ENCODE measurements at regions not wholly inside any gene's neighbourhood (a gene's known extent, or its start where the extent isn't known, plus 50 kb on each side); places are given as distances from the start of the nearest gene placed in this dataset.

DNA sequence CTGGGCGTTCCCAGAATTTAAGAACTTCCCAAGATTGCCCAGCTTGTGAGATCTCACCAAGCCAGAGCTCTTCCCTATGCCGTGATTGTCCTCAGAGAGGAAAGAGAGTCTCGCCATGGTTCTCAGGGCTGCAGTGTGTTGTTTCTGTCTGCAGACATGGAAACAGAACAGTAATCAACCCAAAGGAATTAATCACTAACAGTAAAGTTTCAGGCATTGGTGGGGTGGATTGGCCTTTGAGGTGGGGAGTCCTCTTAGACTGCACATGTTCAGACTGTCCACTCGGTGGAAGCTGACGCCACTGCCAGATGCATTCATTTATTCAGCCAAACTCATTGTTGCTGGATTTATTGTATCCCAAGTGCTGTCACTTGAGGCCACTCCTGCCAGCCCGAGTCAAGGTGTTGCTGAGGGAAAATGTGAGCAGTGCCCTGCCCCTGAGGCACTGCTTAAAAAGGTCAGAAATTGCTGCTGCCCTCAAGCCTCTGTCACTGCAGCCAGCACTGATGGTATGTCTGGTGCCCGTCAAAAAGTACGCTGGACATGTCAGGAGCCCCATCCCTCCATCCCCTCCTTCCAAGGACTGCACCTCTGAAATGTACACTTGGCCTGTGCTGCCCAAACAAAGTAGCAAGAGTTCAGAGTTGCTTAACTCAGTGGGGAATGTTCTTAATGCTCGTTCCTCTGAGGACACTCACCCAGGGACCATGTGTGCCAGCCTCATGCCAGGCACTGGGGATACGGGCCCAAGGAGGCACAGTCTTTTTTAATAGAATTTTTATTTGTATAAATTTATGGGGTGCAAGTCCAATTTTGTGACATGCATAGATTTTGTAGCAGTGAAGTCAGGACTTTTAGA is 201.0 kb downstream of the GLI2 start:
- peak; percentile 56 for DNase-seq (ENCODE audit: low read depth)

DNA sequence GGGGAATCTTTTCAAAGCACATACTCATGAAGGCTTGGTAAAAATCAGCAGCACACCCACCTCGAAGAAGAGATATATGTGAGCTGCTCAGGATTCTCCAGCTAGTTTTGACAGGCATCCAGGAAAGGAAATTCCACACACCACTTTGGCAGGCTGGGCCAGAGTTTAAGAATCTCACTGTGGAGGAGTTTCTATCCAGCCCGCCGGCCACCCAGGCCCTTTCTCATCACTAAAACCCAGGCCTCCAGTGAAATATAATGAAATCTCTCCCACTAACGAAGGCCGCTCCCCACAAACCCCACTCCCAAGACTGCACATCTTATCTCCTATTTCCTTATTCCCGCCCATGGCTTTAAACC is 202.0 kb downstream of the GLI2 start:
- no peak for DNase-seq (ENCODE audit: low read depth)

DNA sequence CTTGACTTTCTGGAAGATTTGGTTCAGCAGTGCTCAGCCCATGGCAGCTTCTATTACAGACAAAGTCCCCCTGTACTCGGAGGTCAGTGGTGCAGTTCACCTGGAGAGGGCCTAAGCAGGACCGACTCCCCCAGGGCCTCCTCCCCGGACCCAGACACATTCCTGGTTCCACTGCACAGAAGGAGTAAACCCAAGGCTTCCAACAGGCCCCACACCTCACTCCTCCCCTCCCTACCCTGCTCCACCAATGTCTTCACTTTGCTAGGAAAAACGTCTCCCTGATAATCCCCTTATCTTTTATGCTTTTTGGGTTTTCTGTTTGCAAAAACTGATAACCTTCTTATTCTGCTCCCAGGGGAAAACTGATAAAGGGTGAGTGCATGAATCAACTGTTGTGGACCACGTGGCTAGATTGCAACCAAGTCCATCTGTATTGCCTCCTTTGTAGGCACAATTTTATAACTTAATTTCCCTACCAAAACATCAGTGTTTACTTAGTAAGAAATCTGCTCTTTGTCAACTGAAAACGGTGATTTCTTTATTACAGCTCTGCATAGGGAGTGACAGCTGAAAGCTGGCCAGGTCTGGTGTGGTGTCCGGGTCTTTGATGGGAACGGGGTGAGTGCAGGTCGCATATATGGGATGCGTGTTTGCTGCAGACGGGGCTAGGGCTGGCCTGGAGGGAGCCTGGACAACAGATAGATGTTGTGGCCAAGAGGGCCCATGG is 202.5 kb downstream of the GLI2 start:
- DNase-seq (ENCODE audit: low read depth) = no peak

DNA sequence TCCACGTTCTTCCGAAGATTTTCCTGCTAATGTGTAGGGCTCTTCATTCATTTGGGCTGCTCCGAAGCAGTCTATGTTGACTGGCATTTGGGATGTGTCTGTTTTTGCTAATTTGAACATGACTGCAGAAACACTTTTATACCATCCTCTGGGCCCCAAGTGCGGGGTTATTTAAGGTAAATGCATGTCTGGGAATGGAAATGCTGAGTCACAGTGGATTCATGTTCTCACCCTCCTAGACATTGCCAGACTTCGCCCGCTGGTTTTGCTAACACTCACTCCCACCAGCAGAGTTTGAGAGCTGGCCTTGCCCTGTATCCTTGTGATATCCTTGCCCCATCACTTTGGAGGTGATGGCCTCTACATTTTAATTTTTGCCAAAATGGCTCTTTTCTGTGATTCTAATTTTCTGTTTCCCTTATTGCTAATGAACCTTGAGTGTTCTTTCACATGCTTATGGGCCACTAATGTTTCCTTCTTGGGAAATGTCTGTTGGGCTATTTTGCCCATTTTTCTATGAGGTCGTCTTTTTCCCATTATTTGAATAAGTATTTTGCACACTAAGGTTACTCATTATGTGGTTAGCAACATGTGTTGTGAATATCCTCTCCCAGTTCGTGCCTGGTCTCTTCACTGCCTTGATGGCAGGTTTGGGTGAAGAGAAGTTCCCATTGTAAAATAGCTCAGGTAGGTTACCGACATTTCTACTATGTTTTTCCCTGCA is 204.1 kb downstream of the GLI2 start:
- DNase-seq (ENCODE audit: low read depth) = peak; percentile 38

DNA sequence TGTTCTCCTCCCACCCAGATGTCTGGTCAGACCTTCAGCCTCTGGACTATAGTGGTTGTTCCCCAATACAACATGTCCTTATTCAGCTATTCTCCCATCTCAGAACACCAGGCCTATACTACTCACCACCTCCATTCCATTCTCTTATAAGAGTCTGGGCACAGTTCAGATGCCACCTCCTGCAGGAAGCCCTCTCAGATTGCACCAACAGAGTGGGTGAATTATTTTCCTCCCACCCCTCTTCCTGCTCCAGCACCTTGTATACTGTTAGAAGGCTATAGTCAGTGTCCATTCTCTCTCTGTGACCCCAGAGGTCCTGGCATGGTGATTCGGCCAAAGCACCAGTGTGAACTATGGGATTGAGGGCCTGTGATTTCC is 204.6 kb downstream of the GLI2 start:
- no peak for DNase-seq (ENCODE audit: low read depth)

DNA sequence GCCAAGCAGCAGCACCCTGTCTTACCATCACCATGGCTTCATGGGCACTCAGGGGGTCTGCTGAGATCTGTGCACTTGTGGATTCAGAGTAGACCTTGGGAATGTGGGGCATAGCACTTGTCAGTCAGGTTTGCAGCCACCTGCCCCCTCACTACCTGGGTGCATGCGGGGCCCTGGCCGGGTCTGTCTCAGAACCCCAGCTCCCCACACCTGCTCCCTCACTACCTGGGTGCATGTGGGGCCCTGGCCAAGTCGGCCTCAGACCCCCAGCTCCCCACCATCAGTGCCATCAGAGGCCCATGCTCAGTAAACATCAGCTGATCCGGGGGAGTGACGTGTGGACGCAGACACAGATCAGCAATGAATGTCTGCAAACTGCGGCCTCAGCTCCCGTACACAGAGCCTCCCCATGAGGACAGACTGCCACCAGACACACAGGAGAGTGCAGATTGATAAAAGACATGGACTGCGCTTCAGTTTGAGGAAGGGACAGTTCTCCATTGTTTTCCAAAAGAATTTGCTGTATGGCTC is 205.1 kb downstream of the GLI2 start:
- DNase-seq (ENCODE audit: low read depth) = no peak

DNA sequence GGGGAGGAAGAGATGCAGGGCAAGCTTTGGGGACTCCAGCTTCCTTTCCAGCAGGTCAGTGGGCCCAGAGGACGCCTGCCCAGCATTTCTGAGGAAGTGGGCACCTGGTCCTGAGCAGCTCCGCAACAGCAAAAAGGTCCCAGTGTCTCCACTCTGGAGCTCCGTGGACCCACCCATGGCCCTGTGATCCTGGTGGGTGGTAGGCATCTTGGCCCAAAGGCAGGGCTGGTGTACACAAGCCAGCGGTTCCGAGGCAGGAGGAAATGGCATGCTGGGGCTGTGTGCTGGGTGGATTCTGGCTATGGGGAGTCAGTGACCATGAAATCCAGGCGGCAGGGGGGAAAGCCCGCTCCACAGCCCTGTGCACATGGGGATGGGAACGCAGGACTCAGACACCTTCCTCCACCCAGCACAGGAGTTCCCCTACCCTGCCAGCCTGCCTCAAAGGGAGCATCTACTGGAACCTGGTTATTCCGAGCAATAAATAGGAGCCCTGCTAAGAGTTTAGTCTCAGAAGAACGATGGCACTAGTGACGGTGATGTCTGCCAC is 206.0 kb downstream of the GLI2 start:
- no peak for DNase-seq (ENCODE audit: low read depth)

DNA sequence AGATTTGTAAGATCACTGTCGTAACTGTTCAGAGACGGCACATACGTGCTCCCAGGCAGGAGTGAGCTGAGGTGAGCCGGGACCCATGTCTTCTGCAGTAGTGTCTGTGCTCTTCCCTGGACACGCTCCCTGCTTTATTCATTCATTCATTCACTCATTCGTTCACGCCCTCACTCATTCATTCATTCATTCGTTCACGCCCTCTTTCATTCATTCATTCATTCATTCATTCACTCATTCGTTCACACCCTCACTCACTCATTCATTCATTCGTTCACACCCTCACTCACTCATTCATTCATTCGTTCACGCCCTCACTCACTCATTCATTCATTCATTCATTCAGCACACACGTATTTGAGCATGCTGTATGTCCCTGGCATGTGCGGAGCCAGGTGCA is 207.0 kb downstream of the GLI2 start:
- DNase-seq (ENCODE audit: low read depth) = no peak

DNA sequence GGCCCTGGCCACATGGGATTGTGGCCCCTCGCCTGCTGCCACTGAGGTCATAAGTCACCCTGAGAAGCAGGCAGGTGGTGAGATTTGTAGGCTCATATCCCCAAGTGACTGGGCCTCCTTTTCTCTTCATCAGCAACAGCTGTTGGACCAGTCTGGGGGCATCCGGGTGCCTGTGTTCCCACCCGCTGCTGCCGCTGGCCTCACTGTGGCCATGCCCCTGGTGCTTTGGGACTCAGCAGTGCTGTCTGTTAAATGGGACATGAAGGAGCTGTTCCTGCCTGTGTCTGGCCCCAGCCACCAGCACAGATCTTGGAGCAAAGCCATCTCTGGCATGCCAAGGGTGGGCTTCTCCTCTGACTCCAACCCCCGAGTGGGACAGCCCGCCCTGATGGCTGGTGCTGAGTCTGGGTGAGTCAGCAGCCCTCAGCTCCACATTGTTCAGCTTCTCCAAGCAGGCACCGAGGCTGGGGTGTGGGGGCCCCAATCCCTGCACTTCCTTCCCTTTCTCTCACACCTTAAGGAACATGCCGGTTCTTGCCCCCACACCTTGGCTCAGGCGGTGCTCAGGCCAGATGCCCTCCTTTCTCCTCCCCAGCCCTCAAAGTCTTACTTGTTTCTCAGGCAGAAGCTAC is 207.9 kb downstream of the GLI2 start:
- DNase-seq (ENCODE audit: low read depth) = no peak

DNA sequence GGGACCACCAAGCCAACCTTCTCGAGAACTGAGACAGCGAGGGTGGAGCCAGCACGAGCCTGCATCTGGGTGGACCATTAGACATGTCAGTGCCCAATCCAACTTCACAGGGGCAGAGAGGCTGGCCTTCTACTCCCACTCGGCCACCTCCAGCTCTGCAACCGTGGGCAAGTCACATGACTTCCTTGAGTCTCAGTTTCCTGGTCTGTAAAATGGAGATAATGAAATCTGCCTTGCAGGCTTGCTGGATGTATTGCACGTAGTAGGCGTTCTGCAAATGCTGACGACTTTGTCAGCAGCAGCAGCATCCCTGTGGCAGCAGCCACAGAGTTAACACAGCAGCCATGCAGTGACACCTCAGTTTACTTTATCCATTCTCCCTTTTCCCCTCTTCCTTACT is 208.9 kb downstream of the GLI2 start:
- no peak for DNase-seq (ENCODE audit: low read depth)

DNA sequence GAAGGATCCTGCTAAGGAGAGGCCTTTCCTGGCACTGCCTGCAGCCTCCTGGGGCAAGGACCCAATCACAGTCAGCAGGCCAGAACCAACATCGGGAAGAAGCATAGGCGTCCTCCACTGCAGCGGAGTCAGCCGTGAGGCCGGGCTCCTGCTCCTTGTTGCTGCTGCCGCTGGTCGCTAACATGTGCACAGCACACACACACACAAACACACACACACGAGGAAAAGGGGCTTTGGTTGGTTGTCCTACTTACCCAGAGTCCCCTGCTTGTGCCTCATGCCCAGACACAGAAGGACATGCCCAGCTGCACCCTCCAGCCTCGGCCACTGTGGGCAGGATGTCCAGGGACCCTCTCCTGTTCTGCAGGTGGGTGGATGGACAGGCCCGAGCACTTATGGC is 209.4 kb downstream of the GLI2 start:
- no peak for DNase-seq (ENCODE audit: low read depth)

DNA sequence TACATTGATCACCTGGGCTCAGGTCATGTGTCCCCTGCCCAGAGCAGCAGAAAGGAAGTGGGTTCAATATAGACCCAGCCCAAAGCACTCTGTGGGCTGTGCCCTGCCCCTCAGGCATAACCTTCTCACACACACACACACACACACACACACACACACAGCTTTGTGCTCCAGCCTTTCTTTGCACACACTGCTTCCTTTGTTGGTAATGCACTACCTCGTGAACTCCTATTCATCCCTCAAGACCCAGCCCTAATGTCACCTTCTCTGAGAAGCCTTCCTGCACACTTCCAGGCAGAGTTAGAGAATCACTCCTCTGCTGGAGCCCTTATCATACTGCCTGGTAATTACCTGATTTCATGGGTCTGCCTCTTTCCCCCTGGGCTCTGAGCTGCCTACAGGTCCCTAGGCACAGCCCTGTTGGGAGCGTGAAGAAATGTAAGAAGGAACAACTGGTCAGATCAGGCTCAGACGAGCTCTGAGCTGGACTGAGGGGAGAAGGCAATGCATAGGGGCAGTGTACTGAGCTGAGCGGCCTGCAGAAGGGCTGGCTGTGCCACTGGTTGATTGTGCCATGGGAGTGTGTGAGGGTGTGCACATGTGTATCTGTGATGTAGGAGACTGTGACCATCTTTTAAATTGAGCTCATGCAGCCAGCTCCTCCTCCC is 210.3 kb downstream of the GLI2 start:
- DNase-seq (ENCODE audit: low read depth) = no peak

DNA sequence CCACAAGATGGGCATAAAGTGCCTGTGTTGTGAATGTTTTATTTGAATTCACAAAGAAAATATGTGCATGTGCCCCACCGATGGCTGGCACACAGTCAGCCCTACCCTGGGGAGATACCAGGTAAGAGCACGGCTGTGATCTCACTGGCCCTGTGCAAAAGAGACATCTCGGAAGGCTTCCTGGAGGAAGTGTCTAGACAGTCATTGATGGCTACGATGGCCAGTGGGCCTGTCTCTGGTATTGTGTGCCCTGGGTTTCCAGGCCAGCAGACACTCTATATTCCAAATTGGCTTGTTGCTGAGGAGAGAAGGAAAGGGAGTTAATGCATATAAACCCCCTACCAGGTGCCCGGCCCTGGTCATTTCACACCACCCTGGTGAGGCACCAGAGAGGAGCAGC is 211.7 kb downstream of the GLI2 start:
- DNase-seq (ENCODE audit: low read depth) = no peak

DNA sequence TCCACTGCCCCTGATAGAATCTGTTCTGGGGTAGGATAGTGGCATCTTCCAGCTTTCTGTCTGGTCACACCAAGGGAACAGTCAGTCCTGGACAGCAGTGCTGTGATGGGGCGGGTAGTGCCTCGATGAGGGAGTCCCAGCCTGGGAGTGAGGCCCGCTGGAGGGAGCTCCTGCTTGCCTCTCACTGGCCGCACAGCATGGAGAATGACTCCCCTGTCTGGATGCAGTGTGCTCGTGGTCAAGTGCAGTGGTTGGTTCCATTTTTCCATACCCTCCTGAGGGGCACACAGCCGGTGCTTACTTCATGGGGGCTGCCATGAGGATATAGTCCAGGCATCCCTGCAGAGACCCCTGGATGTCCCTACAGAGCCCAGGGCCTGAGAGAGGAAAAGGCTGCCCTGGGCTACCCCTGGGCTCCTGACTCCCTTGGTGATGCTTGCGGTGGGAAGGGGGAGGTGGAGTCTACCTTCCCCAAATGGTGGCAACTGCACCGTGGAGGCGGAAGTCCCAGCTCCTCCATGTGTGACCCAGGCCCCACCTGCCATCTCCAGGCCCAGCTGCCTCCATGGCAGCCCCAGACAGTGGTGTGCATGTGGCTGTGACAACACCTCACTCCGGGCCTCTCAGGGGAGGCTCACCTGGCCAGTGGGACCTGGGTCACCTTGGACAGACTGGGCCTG is 212.5 kb downstream of the GLI2 start:
- no peak for DNase-seq (ENCODE audit: low read depth)

DNA sequence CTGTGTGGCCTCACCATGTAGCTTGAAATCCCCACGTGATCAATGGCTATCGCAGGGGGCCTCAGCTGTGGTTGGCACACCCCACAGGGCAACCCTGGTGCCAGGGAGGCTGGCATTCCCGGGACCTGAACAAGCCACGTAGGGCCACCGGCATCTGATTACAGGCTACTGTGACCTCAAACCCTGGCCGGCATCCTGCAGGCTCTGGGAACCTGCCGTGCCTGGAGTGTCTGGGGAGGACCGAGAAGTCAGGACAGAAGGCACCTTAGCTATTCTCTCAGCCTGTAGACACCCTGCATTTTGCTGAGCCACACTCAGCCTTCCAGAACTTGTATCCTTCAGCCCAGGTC is 213.0 kb downstream of the GLI2 start:
- DNase-seq (ENCODE audit: low read depth) = no peak

DNA sequence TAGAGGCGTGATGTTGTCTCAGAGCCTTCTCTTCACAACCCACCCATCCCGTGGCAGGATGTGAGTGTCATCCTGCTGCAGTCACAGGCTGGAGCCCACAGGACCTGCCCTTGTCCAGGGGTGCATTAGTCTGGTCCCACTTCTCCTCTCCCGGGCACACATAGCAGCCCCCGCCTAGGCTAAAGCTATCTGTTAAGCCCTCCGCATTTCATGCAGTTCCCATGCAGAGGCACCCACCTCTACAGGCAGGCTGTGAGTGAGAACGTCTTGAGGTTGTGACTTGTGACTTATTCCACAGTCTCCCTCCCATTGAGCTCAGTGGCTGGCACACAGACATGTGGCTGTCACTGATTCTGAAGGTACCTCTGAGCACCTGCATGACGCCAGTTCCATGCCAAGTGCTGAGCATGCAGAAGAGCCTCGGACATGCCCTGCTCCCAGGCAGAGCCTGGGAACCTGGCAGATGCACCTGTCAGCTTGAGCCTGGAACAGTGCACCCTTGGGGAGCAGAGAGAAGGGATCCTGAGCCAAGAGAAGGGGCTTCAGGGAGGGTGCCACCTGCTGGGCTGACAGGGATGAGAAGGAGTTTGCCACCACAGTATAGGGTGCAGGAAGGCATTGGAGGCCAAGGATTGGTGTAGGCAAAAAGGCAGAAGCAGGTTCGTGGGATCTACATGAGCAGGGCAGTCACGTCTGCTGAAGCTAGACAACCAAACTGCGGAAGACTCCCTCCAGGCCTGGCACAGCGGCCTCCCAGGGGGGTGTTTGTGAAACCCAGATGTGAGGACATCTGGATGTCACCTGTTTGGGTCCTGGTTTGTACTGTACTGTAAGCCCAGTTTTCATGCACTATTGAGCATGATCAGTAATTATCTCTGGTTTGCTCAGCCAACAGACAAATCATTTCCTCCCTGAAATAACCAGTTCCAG is 213.6 kb downstream of the GLI2 start:
- DNase-seq (ENCODE audit: low read depth) = no peak

DNA sequence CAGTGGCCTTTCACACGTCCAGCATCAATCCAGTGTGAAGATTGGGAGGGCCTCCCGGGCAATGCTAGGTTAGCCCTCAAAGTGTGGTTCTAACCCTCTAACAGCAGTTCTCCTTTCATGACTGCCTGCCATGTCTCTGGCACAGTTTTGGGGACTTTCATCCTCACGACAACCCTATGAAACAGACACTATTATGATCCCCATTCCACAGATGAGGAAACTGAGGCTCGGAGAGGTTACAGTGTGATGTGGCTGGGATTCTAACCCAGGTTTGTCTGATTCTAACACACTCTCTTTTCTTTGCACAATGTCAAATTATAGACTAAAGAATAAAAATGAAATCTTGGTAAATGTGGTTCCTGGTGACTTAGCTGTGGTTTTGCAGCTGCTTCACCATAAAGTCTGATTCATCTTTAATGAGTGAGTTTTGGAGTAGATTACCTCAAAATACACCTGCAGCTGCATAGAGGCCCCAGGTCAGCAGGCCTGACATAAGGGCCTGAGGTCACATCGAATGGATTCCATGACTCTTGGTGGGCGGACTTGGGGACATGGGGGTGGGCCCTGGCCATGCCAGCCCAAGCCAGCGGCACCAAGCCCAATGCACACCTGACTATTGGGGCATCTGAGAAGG is 214.4 kb downstream of the GLI2 start:
- no peak for DNase-seq (ENCODE audit: low read depth)

DNA sequence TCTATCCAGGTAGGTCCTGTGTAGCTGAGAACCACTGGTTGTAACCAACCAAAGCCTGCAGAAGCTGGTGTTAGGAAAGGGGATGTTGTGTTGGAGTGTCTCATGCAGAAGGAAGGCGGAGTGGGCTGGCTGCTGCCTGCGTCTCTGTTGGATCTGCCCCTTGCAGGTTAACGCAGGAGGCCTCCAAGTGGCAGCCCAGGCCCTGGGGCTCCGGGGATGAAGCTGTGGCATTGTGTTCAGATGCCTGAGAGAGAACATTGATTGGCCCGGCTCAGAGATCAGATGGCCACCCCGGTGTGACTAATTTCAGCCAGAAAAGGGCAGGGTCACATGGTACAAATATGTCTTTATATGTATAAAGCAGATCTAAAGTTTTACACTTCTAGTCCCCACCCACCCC is 216.0 kb downstream of the GLI2 start:
- DNase-seq (ENCODE audit: low read depth) = no peak

DNA sequence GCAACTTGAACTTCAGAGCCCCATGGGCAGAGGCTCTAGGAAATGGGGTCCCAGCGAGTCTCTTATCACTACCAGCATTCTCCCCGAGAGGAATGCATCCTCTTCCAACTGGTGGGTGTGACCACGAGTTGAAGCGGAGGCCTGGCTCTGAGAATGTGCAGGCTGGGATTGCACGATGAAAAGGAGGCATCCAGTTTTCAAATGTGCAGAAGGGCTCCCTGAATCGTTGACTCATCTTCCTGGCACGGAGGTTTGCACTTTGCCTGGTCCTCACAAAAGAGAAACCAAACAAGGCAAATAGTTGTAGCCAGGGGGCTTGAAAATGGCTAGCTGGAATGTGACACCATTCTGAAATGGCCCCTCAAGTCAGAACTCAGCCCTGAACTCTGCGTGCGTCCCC is 216.7 kb downstream of the GLI2 start:
- DNase-seq (ENCODE audit: low read depth) = no peak
